OCI-LY3 (cell line): ENCODE measurements at regions not wholly inside any gene's neighbourhood (a gene's known extent, or its start where the extent isn't known, plus 50 kb on each side); places are given as distances from the start of the nearest gene placed in this dataset.
A peak's percentile ranks its signal among the peaks of the same experiment; 100 is the strongest.

Source experiments
- H2AFZ ChIP-seq: fragments of 200-600, 300-600 bp; shearing (Covaris generic); 2 replicates; pipeline ENCODE4 v1.6.0; 2014; ENCODE audit warnings: antibody characterized with exemption, low read depth, low read length
- H3K27ac ChIP-seq: fragments of 200-600, 300-600 bp; sonication (generic); 2 replicates; pipeline ENCODE4 v1.5.1; 2014; ENCODE audit warnings: mild to moderate bottlenecking, low read length, moderate library complexity, mixed read lengths
- H3K27me3 ChIP-seq: fragments of 200-600, 300-600 bp; sonication (generic); 2 replicates; pipeline ENCODE4 v1.6.1; 2014; ENCODE audit warnings: low read depth, low read length, mixed read lengths
- H3K36me3 ChIP-seq: fragments of 200-600, 300-600 bp; sonication (generic); replicated peaks from 2 replicates; pipeline ENCODE3; 2014; ENCODE audit warnings: low read depth, low read length, mixed read lengths
- H3K4me1 ChIP-seq: fragments of 300-600, 200-600 bp; sonication (generic); 2 replicates; pipeline ENCODE4 v1.6.1; 2014; ENCODE audit warnings: low read length, mixed read lengths
- H3K4me2 ChIP-seq: fragments of 200-600, 300-600 bp; sonication (generic); 2 replicates; pipeline ENCODE4 v1.6.1; 2014; ENCODE audit warnings: low read length, mixed read lengths
- H3K4me3 ChIP-seq: fragments of 300-600, 200-600 bp; sonication (generic); 2 replicates; pipeline ENCODE4 v1.5.1; 2014; ENCODE audit warnings: antibody characterized with exemption, mild to moderate bottlenecking, low read length, moderate library complexity
- H3K79me2 ChIP-seq: fragments of 300-600, 200-600 bp; shearing (Covaris generic); 2 replicates; pipeline ENCODE4 v1.6.1; 2014; ENCODE audit warnings: mild to moderate bottlenecking, low read length, mixed read lengths
- H3K9ac ChIP-seq: fragments of 300-600, 200-600 bp; shearing (Covaris generic); 2 replicates; pipeline ENCODE4 v1.6.0; 2014; ENCODE audit warnings: mild to moderate bottlenecking, low read length, moderate library complexity
- H3K9me3 ChIP-seq: fragments of 200-600, 300-600 bp; shearing (Covaris generic); 2 replicates; pipeline ENCODE4 v1.6.1; 2014; ENCODE audit warnings: low read length, mixed read lengths; ENCODE audit not compliant: insufficient read depth
- H4K20me1 ChIP-seq: fragments of 200-600, 300-600 bp; sonication (generic); 2 replicates; pipeline ENCODE4 v1.6.1; 2016; ENCODE audit warnings: low read length, mixed read lengths; ENCODE audit not compliant: insufficient read depth
- CTCF ChIP-seq: fragments of 200-600, 300-600 bp; sonication (generic); IDR thresholded peaks from 2 replicates; pipeline ENCODE4 v1.5.1; 2014; ENCODE audit warnings: antibody characterized with exemption, low read length, low read depth
- EZH2phosphoT487 ChIP-seq: fragments of 200-600 bp; shearing (Covaris generic); IDR thresholded peaks from 2 replicates; pipeline ENCODE4 v1.6.1; 2018; ENCODE audit warnings: antibody characterized with exemption, mixed run types, low read depth

DNA sequence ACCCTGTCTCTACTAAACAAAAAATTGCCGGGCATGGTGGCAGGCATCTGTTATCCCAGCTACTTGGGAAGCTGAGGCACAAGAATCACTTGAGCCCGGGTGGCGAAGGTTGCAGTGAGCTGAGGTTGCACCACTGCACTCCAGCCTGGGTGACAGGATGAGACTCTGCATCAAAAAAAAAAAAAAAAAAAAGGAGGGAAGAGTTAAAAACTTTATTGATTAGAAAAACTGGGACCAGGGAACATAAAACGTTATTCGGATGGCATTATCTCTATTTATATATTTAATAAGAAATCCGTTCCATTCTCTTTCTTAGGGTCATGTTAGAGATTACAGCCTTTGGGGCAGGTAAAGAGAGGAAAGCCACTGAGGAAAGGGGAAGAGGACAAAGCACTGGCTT, 197.5 kb downstream of the BCR start:
- Histone ChIP-seq H3K9me3 (no peaks in the 10 kb centered on the region), H3K79me2 (no peaks in the 10 kb centered on the region), H3K4me1 (no peaks in the 10 kb centered on the region), H2AFZ (no peak overlapping the region), H3K27me3 (peaks cover 20% of the 10 kb centered on the region), H3K4me2 (no peak overlapping the region), H4K20me1 (no peaks in the 10 kb centered on the region), H3K4me3 (no peak overlapping the region), H3K9ac (no peak overlapping the region), H3K27ac (no peak overlapping the region), H3K36me3 (no peaks in the 10 kb centered on the region)
- TF ChIP-seq CTCF (no peak), EZH2phosphoT487 (no peak)

DNA sequence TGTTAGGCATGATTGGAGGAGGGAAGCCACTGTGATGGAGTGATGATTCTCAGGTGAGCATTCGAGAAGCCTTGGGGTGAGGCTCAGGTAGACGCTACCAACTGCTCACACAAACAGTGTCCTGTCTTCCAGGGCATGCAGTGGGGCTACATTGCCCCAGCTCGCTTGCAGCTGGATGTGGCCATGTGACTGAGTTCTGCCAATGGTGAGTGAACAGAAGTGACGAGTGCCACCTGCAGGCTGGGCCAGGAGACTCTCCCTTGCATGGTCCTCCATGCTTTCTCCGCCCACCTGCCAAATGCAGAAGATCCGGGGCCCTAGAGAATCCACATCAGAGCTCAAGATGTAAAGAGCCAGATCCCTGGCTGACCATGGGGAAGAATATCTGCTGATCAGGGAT, 195.9 kb downstream of the BCR start:
- Histone ChIP-seq H3K9me3 (no peaks in the 10 kb centered on the region), H2AFZ (peak overlapping the region; percentile 48), H3K4me2 (peak overlapping the region; percentile 45), H3K79me2 (no peaks in the 10 kb centered on the region), H3K27ac (no peak overlapping the region), H3K9ac (no peak overlapping the region), H3K4me1 (no peaks in the 10 kb centered on the region), H3K4me3 (no peak overlapping the region), H3K36me3 (no peaks in the 10 kb centered on the region), H4K20me1 (no peaks in the 10 kb centered on the region), H3K27me3 (peaks cover 21% of the 10 kb centered on the region)
- no peak for TF ChIP-seq EZH2phosphoT487
- peak; percentile 78 for TF ChIP-seq CTCF

GRCh38 chr22:23375031-23375827, 194.9 kb downstream of the BCR start:
- H4K20me1 ChIP-seq, result no peaks in the 10 kb centered on the region
- peaks cover 29% of the 10 kb centered on the region for H3K27me3 ChIP-seq
- no peak overlapping the region for H3K4me3 ChIP-seq
- no peaks in the 10 kb centered on the region for H3K9me3 ChIP-seq
- H3K4me2 ChIP-seq, result no peak overlapping the region
- 0 out of 2 replicates have a peak overlapping the region, but pooled peaks have one; percentile 48 for H2AFZ ChIP-seq
- no peak overlapping the region for H3K9ac ChIP-seq
- H3K27ac ChIP-seq, result no peak overlapping the region
- H3K79me2 ChIP-seq, result no peaks in the 10 kb centered on the region
- no peaks in the 10 kb centered on the region for H3K4me1 ChIP-seq
- no peaks in the 10 kb centered on the region for H3K36me3 ChIP-seq
- TF ChIP-seq CTCF (no peak), EZH2phosphoT487 (no peak)

DNA sequence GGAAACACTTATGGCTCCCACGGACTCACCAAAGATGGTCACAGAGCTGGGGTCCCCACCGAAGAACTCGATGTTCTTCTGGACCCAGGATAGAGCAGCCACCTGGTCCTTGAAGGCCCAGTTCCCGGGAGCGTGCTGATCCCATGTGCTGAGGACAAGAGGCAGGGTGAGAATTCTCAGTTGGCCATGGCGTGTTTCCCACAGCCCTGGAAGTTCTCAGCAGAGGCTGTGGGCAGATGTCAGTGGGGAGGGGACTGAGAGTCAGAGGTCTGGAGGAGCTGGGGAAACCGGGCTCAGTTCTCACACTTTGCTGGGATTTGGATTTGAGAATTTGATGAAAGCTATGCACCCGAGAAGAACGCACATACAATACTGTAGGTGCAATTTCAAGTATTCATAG, 193.3 kb downstream of the BCR start:
- TF ChIP-seq CTCF (no peak), EZH2phosphoT487 (no peak)
- no peak overlapping the region for H3K4me2 ChIP-seq
- H3K27me3 ChIP-seq, result peaks cover 45% of the 10 kb centered on the region

More for the DNA sequence above, 193.3 kb downstream of the BCR start:
- Histone ChIP-seq H3K9me3 (no peaks in the 10 kb centered on the region), H2AFZ (no peak overlapping the region), H3K4me3 (no peak overlapping the region), H3K27ac (no peak overlapping the region), H3K36me3 (no peaks in the 10 kb centered on the region), H4K20me1 (no peaks in the 10 kb centered on the region), H3K9ac (no peak overlapping the region), H3K4me1 (no peaks in the 10 kb centered on the region), H3K79me2 (no peaks in the 10 kb centered on the region)
